HG02759 (cell line): ENCODE measurements at regions not wholly inside any gene's neighbourhood (a gene's known extent, or its start where the extent isn't known, plus 50 kb on each side); places are given as distances from the start of the nearest gene placed in this dataset.

Source experiments
- ATAC-seq: cut with Tn5 transposase; IDR thresholded peaks from one replicate; pipeline ENCODE4 v1.9.1; 2021; ENCODE audit warnings: mild to moderate bottlenecking, moderate library complexity; ENCODE audit not compliant: unreplicated experiment

DNA sequence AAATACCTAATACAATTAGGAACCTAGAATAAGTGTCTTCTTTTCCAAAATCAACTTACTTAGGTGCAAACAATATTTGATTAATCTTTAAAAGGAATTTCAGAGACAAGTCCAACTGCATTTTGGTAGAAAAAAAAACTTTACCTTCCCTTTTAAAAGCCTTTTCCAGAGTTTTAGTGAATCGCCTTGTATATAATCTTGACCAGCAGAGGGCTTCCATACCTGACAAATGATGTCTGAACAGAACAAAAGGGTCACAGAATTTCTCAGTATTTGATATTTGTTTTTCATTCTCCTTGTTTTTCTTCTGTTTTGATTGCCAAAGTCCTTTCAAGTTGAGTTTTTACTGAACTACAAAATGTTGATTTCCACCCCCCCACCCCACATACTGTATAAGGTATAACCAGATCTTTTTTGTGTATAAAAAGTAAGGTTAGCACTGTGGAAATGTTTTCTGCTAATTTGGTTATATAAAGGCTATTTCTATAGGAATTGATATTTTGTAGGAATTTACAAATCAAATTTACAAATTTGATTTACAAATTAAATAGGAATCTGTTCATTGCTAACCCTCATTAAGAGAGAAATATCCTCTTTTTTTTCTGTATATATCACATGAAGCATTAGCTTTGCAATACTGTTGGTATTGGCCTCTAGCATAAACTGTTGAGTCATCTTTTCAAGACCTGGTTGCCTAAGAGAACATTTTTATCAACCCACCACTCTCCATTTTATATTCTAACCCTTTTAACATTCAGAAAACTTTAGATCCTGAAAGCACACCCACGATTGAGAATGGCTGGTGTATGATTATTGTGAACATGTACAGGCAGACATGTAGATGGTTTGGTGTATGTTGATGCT lies 464.1 kb upstream of the RARB start:
- ATAC-seq, result no peak

DNA sequence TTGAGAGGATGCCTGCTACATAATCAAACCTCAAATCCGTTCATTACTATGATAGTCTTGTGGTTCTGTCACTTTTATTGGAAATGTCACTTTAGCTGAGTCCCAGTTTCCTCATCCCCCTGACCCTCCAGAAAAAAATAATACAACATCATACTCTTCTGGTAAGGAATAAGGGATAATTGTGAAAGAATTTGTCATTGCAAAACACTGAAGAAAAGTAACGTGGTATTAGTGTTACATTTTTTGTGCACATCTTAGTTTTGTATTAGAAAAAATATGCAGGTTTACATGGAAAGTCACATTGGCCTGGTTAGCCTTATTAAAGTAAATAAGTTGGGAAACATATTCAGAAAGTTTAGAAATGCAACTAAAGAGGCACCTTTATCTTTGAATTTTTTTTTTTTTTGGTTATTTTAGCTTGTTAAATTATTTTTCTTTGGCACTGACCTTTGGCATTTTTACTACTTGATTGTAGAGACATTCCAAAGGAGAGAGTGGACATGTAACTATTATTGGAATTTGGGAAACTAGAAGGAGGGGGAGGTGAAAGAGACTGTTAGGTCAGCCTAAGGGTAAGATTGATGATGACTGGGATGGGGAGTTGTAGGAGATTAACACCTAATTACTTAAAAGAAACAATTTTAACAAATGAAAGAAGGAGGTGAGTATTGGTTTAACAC lies 462.2 kb upstream of the RARB start:
- ATAC-seq, result no peak

- ATAC-seq, result no peak
Observed at GRCh38 chr3:24968036-24968435, 460.0 kb upstream of the RARB start.

GRCh38 chr3:24972491-24972890 lies 455.6 kb upstream of the RARB start:
- ATAC-seq, result no peak

GRCh38 chr3:24981309-24981708 lies 446.8 kb upstream of the RARB start:
- ATAC-seq, result no peak

DNA sequence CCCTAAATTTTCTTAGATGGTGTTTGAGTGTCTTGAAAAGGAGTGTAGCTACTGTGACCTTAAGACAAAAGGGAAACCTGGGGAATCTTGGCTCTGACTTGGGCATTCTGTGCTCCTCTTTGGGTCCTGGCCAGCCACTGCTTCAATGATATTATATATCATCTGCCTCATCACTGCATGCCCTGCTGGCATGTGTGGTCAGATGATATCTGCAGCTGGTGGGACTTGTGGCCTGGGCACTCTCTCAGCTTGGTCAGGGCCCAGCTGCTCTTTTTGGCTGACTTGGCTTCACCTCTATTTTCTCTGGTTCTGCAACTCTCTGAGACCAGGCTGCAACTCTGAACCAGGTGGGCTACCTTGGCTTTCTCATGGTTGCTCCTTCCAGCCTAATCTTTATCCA lies 446.1 kb upstream of the RARB start:
- ATAC-seq, result no peak

DNA sequence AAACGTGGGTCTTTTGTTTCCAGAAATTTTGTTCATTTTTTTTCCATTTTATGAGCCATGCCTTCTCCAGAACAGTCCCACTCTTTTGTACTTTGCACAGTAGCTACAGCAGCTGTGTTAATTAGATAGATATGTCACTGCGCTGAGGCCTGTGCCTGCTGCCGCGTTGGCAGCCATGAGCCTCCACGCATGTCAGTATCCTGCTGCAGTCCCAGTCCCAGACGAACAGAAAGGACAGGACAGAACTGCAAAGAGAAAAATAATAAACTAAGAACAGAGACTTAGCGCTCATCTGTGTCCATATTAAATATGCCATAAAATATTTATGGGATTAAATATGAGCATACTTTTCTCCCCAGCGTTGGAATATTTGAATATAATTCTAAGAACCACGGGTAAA lies 442.4 kb upstream of the RARB start:
- no peak for ATAC-seq

GRCh38 chr3:24986612-24987011 lies 441.5 kb upstream of the RARB start:
- no peak for ATAC-seq

- ATAC-seq, result no peak
Observed at GRCh38 chr3:24999357-24999756, 428.7 kb upstream of the RARB start.

DNA sequence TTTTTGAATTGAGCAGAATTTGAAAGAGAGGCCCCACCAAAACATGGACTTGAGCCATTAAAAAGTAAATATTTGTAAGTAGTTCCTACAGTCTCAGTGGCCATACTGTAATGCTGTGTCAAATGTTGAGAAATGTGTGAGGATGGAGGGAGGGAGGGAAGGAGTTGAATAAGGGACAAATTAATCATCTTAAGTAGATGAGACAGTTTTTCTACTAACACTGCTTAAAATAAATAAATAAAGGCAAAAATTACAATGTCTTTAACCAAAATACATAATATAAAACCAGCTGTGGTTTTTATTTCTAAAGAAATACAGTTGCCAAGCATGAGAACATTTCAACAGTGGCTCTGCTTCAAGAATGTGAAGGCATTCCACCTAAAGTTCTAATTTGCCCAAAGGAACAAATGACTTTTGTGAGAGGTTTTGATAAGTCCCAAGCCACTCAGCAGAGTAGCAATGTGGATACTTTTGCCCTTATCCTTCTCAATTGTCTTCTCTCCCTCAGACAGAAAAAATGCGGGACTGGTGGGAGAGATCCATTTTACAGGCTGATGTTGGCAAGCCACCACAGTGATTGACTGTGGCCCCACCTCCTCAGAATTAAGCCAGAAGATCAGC lies 427.0 kb upstream of the RARB start:
- ATAC-seq, result no peak

DNA sequence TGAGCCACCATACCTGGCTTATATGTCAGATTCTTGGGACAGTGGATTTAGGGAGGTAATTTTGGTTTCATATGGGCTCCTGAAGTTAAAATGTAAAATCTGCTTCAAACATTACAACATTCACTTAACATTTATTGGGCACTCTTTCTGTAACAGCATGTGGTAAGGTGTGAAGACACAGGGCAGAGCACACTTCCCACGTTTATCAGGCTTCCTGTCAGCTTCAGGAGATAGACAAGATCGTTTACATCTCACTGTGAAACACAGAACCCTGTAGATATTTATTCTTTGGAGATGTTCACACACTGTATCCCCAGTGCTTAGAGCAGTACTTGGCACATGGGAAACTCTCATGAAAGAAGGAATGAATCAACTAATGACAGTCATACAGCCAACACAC lies 426.0 kb upstream of the RARB start:
- no peak for ATAC-seq

DNA sequence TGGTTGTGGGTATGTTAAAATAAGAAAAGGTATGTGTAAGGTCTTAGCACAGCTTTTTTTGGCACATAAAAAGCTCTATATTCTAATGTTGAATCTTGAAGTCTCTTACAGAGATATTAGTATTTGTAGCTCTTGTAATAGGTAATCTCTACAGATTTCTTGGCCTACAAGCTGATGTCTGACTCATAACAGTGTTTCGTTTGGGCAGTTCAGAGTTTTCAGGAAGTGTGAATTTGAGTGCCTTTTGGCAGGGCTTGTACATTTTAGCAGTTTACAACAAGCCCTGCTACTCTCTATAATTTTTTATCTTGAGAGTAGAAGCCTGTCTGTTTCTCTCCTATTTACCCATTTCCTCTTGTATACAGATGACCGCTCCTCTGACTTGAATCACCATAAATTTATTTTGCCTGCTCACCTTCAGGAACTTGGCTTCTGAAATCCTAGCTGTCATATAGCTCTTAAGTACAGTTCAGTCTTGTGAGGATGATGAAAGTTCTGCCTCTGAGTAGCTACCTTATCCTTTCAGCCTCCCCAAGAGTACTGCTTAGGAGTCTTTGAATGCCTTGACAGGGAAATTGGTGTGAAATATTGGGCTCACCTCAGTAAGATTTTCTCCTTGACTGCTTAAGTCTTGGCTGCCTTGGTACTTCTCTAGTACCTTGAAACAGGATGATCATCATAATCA lies 419.9 kb upstream of the RARB start:
- peak; percentile 97 for ATAC-seq

DNA sequence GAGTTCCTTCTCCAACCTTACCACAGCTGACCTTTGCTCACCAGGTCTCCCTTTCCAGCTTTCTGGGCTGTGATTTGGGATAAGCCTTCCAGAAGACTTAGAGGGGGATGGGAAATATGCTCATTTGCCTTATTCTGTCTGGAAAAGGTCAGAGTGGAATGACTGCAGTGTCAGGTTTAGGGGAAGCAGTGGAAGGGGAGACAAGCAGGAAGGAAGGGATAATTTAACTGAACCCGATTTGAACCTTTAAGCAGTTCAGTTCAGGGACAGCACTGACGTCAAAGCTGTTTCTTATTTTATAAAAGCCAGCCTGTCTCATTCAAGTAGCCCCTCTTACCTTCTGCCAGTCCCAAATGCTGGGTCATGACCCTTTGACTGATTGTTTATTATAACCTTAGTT lies 418.4 kb upstream of the RARB start:
- no peak for ATAC-seq

GRCh38 chr3:25015599-25015998 lies 412.5 kb upstream of the RARB start:
- no peak for ATAC-seq

- ATAC-seq, result no peak
Observed at GRCh38 chr3:25018909-25019308, 409.2 kb upstream of the RARB start.

DNA sequence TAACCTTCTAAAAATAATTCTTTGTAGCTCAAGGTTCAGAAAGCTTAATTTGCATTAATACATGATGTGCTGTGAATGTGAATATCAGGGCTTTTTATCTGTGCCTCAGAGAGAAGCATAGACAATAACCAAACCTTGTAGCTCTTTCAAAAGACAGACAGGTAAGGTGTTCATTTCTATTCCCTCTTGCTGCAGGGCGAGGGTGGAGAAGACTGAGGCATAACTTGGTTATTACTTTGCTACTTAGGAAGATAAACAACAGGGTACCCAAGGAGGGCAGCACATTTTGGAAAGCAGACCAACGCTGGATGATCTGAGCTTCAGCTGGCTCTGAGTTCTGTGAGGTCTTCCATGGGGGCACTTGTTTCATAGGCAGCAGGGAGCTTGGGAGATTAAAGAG lies 408.6 kb upstream of the RARB start:
- no peak for ATAC-seq

DNA sequence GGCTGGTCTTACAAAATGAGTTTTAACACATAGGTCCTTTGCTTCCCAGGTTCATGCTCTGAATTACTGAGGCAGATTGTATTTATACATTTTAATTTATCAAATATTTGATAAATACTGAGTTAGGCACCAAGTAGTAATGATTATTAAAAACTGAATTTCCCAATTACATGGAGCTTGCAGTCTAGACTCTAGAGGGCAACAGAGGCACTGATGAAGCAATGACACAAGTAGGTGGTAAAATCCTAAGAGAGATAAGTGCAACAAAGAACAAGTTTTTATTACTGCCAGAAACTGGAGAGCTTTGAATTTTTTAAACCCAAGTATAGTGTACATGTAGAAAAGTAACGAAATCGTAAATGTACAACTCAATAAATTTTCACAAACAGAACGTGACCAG lies 406.2 kb upstream of the RARB start:
- no peak for ATAC-seq

GRCh38 chr3:25023876-25024275 lies 404.2 kb upstream of the RARB start:
- ATAC-seq, result no peak

DNA sequence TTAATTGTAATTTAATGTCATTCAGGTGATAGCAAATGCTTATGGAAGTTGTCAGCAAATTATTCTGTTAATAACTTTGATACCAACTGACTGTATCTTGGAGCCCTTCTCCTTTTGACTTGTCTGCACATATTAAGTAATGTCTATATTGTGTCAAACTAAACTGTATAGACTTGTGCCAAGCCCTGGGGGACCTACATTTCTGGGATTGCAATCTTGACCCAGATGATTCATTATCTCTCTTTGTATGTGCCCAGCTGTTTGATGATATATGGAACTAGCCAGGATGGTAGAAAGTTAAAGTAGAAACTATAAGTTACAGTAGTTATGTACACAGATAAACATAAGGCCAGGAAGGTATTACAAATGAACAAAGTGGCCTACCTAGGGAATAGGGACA lies 402.8 kb upstream of the RARB start:
- ATAC-seq, result no peak

- no peak for ATAC-seq
Observed at GRCh38 chr3:25027650-25028049, 400.4 kb upstream of the RARB start.

DNA sequence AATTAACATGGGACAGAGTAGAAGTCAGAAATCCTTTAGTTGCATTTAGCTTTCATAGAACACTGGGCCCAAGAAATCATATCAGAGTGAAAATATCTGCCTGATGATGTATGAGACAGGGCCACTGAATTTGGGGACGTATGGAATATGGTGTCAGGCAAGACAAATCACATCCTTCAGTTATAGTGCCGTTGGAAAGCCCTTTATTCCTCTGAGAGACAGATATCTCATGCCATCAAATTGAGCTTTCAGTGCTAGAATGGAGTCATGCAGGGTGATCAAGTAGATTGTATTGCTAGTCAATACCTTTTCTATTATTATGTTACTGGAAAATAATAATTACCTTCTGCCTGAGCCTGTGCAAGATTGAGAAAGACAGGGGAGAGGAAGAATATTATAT lies 398.2 kb upstream of the RARB start:
- ATAC-seq, result no peak

- ATAC-seq, result no peak
Observed at GRCh38 chr3:25032344-25032743, 395.7 kb upstream of the RARB start.
